ENCODE measurements at regions not wholly inside any gene's neighbourhood (a gene's known extent, or its start where the extent isn't known, plus 50 kb on each side); places are given as distances from the start of the nearest gene placed in this dataset.

- Histone ChIP-seq H3K4me3 (no peak overlapping the region), H3K27me3 (ENCODE audit: low read depth) (no peaks in the 10 kb centered on the region), H3K4me1 (peaks cover 13% of the 10 kb centered on the region), H3K36me3 (replicated peaks) (no peaks in the 10 kb centered on the region), H3K9me3 (0 out of 2 replicates have a peak, but pooled peaks cover 6% of the 10 kb centered on the region)
- no peak for DNase-seq (ENCODE audit: low spot score in 2 of 2)
- in situ Hi-C loops (cut with MboI; ENCODE audit: low sequenced_read_pairs): no loop called here
These were observed 194.3 kb downstream of the CAPZA3 start for GRCh38 chr12:18932211-18932610.

GRCh38 chr12:18932715-18933114, 194.8 kb downstream of the CAPZA3 start:
- no peak for DNase-seq (ENCODE audit: low spot score in 2 of 2)
- H3K4me3 ChIP-seq: no peak overlapping the region
- 0 out of 2 replicates have a peak, but pooled peaks cover 6% of the 10 kb centered on the region for H3K9me3 ChIP-seq
- in situ Hi-C loops (cut with MboI; ENCODE audit: low sequenced_read_pairs): no loop called here
- H3K4me1 ChIP-seq: peaks cover 13% of the 10 kb centered on the region
- H3K27me3 ChIP-seq (ENCODE audit: low read depth): no peaks in the 10 kb centered on the region
- H3K36me3 ChIP-seq (replicated peaks): no peaks in the 10 kb centered on the region

- in situ Hi-C loops (cut with MboI; ENCODE audit: low sequenced_read_pairs): no loop called here
- H3K27me3 ChIP-seq (ENCODE audit: low read depth): no peaks in the 10 kb centered on the region
- peaks cover 13% of the 10 kb centered on the region for H3K4me1 ChIP-seq
- no peak overlapping the region for H3K4me3 ChIP-seq
- H3K36me3 ChIP-seq (replicated peaks): no peaks in the 10 kb centered on the region
- no peaks in the 10 kb centered on the region for H3K9me3 ChIP-seq
- peak; percentile 9 to 10 for DNase-seq (ENCODE audit: low spot score in 2 of 2)
These were observed 194.1 kb upstream of the PLEKHA5 start for GRCh38 chr12:18935371-18935965.

- DNase-seq (ENCODE audit: low spot score in 2 of 2): no peak
- no peaks in the 10 kb centered on the region for H3K9me3 ChIP-seq
- in situ Hi-C loops (cut with MboI; ENCODE audit: low sequenced_read_pairs): no loop called here
- H3K36me3 ChIP-seq (replicated peaks): no peaks in the 10 kb centered on the region
- H3K4me3 ChIP-seq: no peak overlapping the region
- H3K27me3 ChIP-seq (ENCODE audit: low read depth): no peaks in the 10 kb centered on the region
- peaks cover 13% of the 10 kb centered on the region for H3K4me1 ChIP-seq
These were observed 190.5 kb upstream of the PLEKHA5 start for GRCh38 chr12:18939051-18939450.

- no peaks in the 10 kb centered on the region for H3K9me3 ChIP-seq
- in situ Hi-C loops (cut with MboI; ENCODE audit: low sequenced_read_pairs): no loop called here
- no peaks in the 10 kb centered on the region for H3K36me3 ChIP-seq (replicated peaks)
- no peaks in the 10 kb centered on the region for H3K4me1 ChIP-seq
- H3K27me3 ChIP-seq (ENCODE audit: low read depth): no peaks in the 10 kb centered on the region
- H3K4me3 ChIP-seq: no peak overlapping the region
- DNase-seq (ENCODE audit: low spot score in 2 of 2): no peak
These were observed 186.9 kb upstream of the PLEKHA5 start for GRCh38 chr12:18942669-18943068.

GRCh38 chr12:18943200-18943599, 186.3 kb upstream of the PLEKHA5 start:
- Histone ChIP-seq H3K4me1 (no peaks in the 10 kb centered on the region), H3K9me3 (no peaks in the 10 kb centered on the region), H3K4me3 (no peak overlapping the region), H3K36me3 (replicated peaks) (no peaks in the 10 kb centered on the region), H3K27me3 (ENCODE audit: low read depth) (no peaks in the 10 kb centered on the region)
- no peak for DNase-seq (ENCODE audit: low spot score in 2 of 2)
- in situ Hi-C loops (cut with MboI; ENCODE audit: low sequenced_read_pairs): no loop called here

GRCh38 chr12:18946106-18946505, 183.4 kb upstream of the PLEKHA5 start:
- Histone ChIP-seq H3K4me1 (no peaks in the 10 kb centered on the region), H3K36me3 (replicated peaks) (no peaks in the 10 kb centered on the region), H3K4me3 (no peak overlapping the region), H3K27me3 (ENCODE audit: low read depth) (no peaks in the 10 kb centered on the region), H3K9me3 (no peaks in the 10 kb centered on the region)
- in situ Hi-C loops (cut with MboI; ENCODE audit: low sequenced_read_pairs): no loop called here
- DNase-seq (ENCODE audit: low spot score in 2 of 2): no peak

- Histone ChIP-seq H3K36me3 (replicated peaks) (no peaks in the 10 kb centered on the region), H3K4me1 (no peaks in the 10 kb centered on the region), H3K9me3 (no peaks in the 10 kb centered on the region), H3K27me3 (ENCODE audit: low read depth) (no peaks in the 10 kb centered on the region), H3K4me3 (no peak overlapping the region)
- in situ Hi-C loops (cut with MboI; ENCODE audit: low sequenced_read_pairs): no loop called here
- DNase-seq (ENCODE audit: low spot score in 2 of 2): no peak
These were observed 178.3 kb upstream of the PLEKHA5 start for GRCh38 chr12:18951218-18951617.

- H3K36me3 ChIP-seq (replicated peaks): no peaks in the 10 kb centered on the region
- DNase-seq (ENCODE audit: low spot score in 2 of 2): no peak
- no peaks in the 10 kb centered on the region for H3K27me3 ChIP-seq (ENCODE audit: low read depth)
- no peak overlapping the region for H3K4me3 ChIP-seq
- no peaks in the 10 kb centered on the region for H3K9me3 ChIP-seq
- in situ Hi-C loops (cut with MboI; ENCODE audit: low sequenced_read_pairs): no loop called here
- H3K4me1 ChIP-seq: no peaks in the 10 kb centered on the region
These were observed 176.0 kb upstream of the PLEKHA5 start for GRCh38 chr12:18953505-18953904.

- DNase-seq (ENCODE audit: low spot score in 2 of 2): no peak
- no peak overlapping the region for H3K4me3 ChIP-seq
- H3K4me1 ChIP-seq: no peaks in the 10 kb centered on the region
- in situ Hi-C loops (cut with MboI; ENCODE audit: low sequenced_read_pairs): no loop called here
- H3K9me3 ChIP-seq: no peaks in the 10 kb centered on the region
- H3K27me3 ChIP-seq (ENCODE audit: low read depth): no peaks in the 10 kb centered on the region
- H3K36me3 ChIP-seq (replicated peaks): no peaks in the 10 kb centered on the region
These were observed 173.9 kb upstream of the PLEKHA5 start for GRCh38 chr12:18955594-18955993.

- Histone ChIP-seq H3K27me3 (ENCODE audit: low read depth) (no peaks in the 10 kb centered on the region), H3K4me3 (no peak overlapping the region), H3K9me3 (no peaks in the 10 kb centered on the region), H3K36me3 (replicated peaks) (no peaks in the 10 kb centered on the region), H3K4me1 (no peaks in the 10 kb centered on the region)
- DNase-seq (ENCODE audit: low spot score in 2 of 2): no peak
- in situ Hi-C loops (cut with MboI; ENCODE audit: low sequenced_read_pairs): no loop called here
These were observed 164.3 kb upstream of the PLEKHA5 start for GRCh38 chr12:18965203-18965602.

GRCh38 chr12:18966954-18967353, 162.6 kb upstream of the PLEKHA5 start:
- Histone ChIP-seq H3K4me3 (no peak overlapping the region), H3K9me3 (no peaks in the 10 kb centered on the region), H3K4me1 (peaks cover 4% of the 10 kb centered on the region), H3K27me3 (ENCODE audit: low read depth) (no peaks in the 10 kb centered on the region), H3K36me3 (replicated peaks) (no peaks in the 10 kb centered on the region)
- in situ Hi-C loops (cut with MboI; ENCODE audit: low sequenced_read_pairs): no loop called here
- DNase-seq (ENCODE audit: low spot score in 2 of 2): no peak

- H3K9me3 ChIP-seq: no peaks in the 10 kb centered on the region
- H3K4me1 ChIP-seq: peaks cover 6% of the 10 kb centered on the region
- DNase-seq (ENCODE audit: low spot score in 2 of 2): no peak
- no peak overlapping the region for H3K4me3 ChIP-seq
- in situ Hi-C loops (cut with MboI; ENCODE audit: low sequenced_read_pairs): no loop called here
- no peaks in the 10 kb centered on the region for H3K36me3 ChIP-seq (replicated peaks)
- H3K27me3 ChIP-seq (ENCODE audit: low read depth): no peaks in the 10 kb centered on the region
These were observed 161.7 kb upstream of the PLEKHA5 start for GRCh38 chr12:18967814-18968213.

- DNase-seq (ENCODE audit: low spot score in 2 of 2): no peak
- H3K36me3 ChIP-seq (replicated peaks): no peaks in the 10 kb centered on the region
- H3K9me3 ChIP-seq: no peaks in the 10 kb centered on the region
- peaks cover 6% of the 10 kb centered on the region for H3K4me1 ChIP-seq
- H3K4me3 ChIP-seq: no peak overlapping the region
- no peaks in the 10 kb centered on the region for H3K27me3 ChIP-seq (ENCODE audit: low read depth)
- in situ Hi-C loops (cut with MboI; ENCODE audit: low sequenced_read_pairs): no loop called here
These were observed 160.0 kb upstream of the PLEKHA5 start for GRCh38 chr12:18969512-18969911.

- Histone ChIP-seq H3K4me1 (peaks cover 6% of the 10 kb centered on the region), H3K4me3 (no peak overlapping the region), H3K9me3 (no peaks in the 10 kb centered on the region), H3K36me3 (replicated peaks) (no peaks in the 10 kb centered on the region), H3K27me3 (ENCODE audit: low read depth) (no peaks in the 10 kb centered on the region)
- in situ Hi-C loops (cut with MboI; ENCODE audit: low sequenced_read_pairs): no loop called here
- no peak for DNase-seq (ENCODE audit: low spot score in 2 of 2)
These were observed 158.9 kb upstream of the PLEKHA5 start for GRCh38 chr12:18970603-18971002.
